ENCODE measurements at regions not wholly inside any gene's neighbourhood (a gene's known extent, or its start where the extent isn't known, plus 50 kb on each side); places are given as distances from the start of the nearest gene placed in this dataset.

GRCh38 chr5:91839721-91840120 is 456.6 kb upstream of the ARRDC3 start:
- H3K4me3 ChIP-seq: no peak overlapping the region
- WGBS, 4 donors: 45 to 55% (median 48%) methylated on average over 4 of the region's 4 CpGs
- TF ChIP-seq POLR2A (IDR thresholded peaks at IDR 0.05) (no peak), CTCF (IDR thresholded peaks at IDR 0.05) (no peak)
- DNase-seq (no peak), ATAC-seq (no peak)
- H3K27me3 ChIP-seq: no peaks in the 10 kb centered on the region
- intact Hi-C loops (cut with DNase I): no loop called here
- H3K27ac ChIP-seq: no peak overlapping the region
- no peaks in the 10 kb centered on the region for H3K36me3 ChIP-seq
- peaks cover 0 to 4% (median 0%) of the 10 kb centered on the region in 12 donors for H3K4me1 ChIP-seq
- H3K9me3 ChIP-seq: no peaks in the 10 kb centered on the region

DNA sequence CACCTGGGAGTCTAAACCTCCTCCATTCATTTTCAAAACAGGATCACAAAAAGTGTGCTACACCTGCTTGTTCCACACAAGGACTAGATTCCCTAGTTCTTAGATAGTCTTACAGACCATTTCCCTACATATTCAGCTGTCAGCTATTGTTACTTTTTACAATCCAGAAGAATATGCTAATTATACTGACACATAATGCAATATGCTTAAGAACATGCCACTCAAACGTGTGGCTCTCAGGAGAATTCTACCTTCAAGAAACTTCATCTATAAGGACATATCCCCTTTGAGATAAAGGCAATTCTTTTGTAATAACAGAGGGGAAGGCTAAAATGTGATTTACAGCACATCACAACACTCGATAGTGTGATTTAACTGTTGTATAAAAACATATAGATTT is 456.1 kb upstream of the ARRDC3 start:
- Histone ChIP-seq H3K4me3 (no peak overlapping the region), H3K27me3 (no peaks in the 10 kb centered on the region), H3K4me1 (peaks cover 0 to 4% (median 0%) of the 10 kb centered on the region in 12 donors), H3K9me3 (no peaks in the 10 kb centered on the region), H3K27ac (no peak overlapping the region), H3K36me3 (no peaks in the 10 kb centered on the region)
- no peak for ATAC-seq
- intact Hi-C loops (cut with DNase I): no loop called here
- no peak for TF ChIP-seq CTCF (IDR thresholded peaks at IDR 0.05)
- DNase-seq: no peak
- 44 to 61% (median 50%) methylated on average over 2 of the region's 2 CpGs for WGBS, 4 donors

DNA sequence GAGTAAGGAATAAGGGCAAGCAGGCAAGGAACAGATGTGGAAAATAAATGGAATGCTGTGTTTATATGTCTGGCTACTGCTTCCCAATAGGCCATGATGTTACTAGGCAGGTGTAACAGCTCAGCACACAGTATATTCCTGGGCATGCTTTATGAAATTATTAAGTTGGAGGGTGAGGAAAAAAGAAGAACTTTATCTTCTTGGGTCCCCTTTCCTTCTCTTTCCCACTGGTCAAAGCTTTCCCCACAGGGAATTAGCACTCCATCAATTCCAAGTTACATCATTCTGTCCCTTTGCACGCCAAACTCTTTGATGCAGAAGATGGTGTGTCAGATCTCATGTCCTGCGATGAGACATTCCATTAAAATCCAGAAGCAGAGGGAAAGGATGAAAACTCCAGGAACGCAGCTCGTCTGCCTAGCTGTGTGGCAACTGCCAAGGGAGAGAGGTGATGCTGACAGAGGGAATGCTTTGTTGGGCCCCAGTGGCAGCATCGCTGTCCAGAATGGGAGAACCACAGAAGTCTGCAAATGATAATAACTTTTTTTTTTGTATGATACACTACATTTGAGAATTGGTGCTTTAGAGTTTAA is 447.3 kb upstream of the ARRDC3 start:
- TF ChIP-seq CTCF (IDR thresholded peaks at IDR 0.05) (no peak), POLR2A (IDR thresholded peaks at IDR 0.05) (no peak)

GRCh38 chr5:91825618-91826017 is 442.5 kb upstream of the ARRDC3 start:
- no peaks in the 10 kb centered on the region for H3K36me3 ChIP-seq
- H3K4me3 ChIP-seq: no peak overlapping the region
- WGBS, 4 donors: 78 to 87% (median 81%) methylated on average over 4 of the region's 4 CpGs
- H3K27me3 ChIP-seq: no peaks in the 10 kb centered on the region
- H3K9me3 ChIP-seq: no peaks in the 10 kb centered on the region
- no peak for DNase-seq
- ATAC-seq: no peak
- intact Hi-C loops (cut with DNase I): no loop called here
- H3K27ac ChIP-seq: no peak overlapping the region
- no peak for TF ChIP-seq CTCF (IDR thresholded peaks at IDR 0.05)
- TF ChIP-seq POLR2A (IDR thresholded peaks at IDR 0.05): no peak
- H3K4me1 ChIP-seq: no peaks in the 10 kb centered on the region

More for the DNA sequence above, 447.3 kb upstream of the ARRDC3 start:
- Histone ChIP-seq H3K4me3 (no peak overlapping the region), H3K36me3 (no peaks in the 10 kb centered on the region), H3K9me3 (no peaks in the 10 kb centered on the region), H3K27ac (no peak overlapping the region), H3K27me3 (no peaks in the 10 kb centered on the region), H3K4me1 (no peaks in the 10 kb centered on the region)
- WGBS, 4 donors: 77 to 85% (median 81%) methylated on average over 5 of the region's 5 CpGs
- DNase-seq: no peak
- ATAC-seq: no peak
- intact Hi-C loops (cut with DNase I): no loop called here

All from heart left ventricle (tissue), 16 donors.